ENCODE measurements at regions not wholly inside any gene's neighbourhood (a gene's known extent, or its start where the extent isn't known, plus 50 kb on each side); places are given as distances from the start of the nearest gene placed in this dataset.

GRCh38 chr2:10519394-10519740 lies 71.2 kb upstream of the ODC1 start:
- Histone ChIP-seq H3K27me3 (ENCODE audit: control insufficient read depth in 2 of 2, insufficient read depth in 2 of 2, low read length in 2 of 2) (peaks cover 0 to 9% of the 10 kb centered on the region in 2 experiments; a peak in 3 of 5 replicates), H3K9me3 (replicated peaks; ENCODE audit: control insufficient read depth, insufficient read depth, low read depth, low read length) (peaks cover 12% of the 10 kb centered on the region), H3K4me3 (no peak overlapping the region), H3K79me2 (ENCODE audit: control insufficient read depth, insufficient read depth, low read length) (no peaks in the 10 kb centered on the region), H3K27ac (ENCODE audit: extremely low read depth, low read depth, low read length) (no peak overlapping the region), H3K9me1 (ENCODE audit: control insufficient read depth, insufficient read depth, low read length) (no peaks in the 10 kb centered on the region), H4K20me1 (replicated peaks; ENCODE audit: control insufficient read depth, insufficient read depth, low read length) (no peaks in the 10 kb centered on the region), H3K4me1 (replicated peaks in 1 of 2; ENCODE audit: control insufficient read depth in 2 of 2, insufficient read depth in 2 of 2, low read length in 2 of 2) (peaks cover 0 to 20% of the 10 kb centered on the region in 2 experiments; a peak in 1 of 5 replicates), H3K4me2 (ENCODE audit: insufficient read depth, low read length) (no peak overlapping the region), H2AFZ (ENCODE audit: low read depth, low read length) (no peak overlapping the region), H3K9ac (ENCODE audit: insufficient read depth in 1 of 2, low read depth in 2 of 2, low read length in 2 of 2) (peak overlapping the region in 1 of 2 experiments; percentile 71; a peak in 1 of 4 replicates), H3K36me3 (ENCODE audit: control insufficient read depth, insufficient read depth, low read length) (no peaks in the 10 kb centered on the region)
- ChIA-PET POLR2A (no interaction called here), CTCF (ENCODE audit: low intra/inter-chr PET ratio) (no interaction called here)
- intact Hi-C loops (cut with micrococcal nuclease) (no loop called here), in situ Hi-C loops (cut with MboI) (no loop called here)
- 5% methylated on average over 9 of the region's 9 CpGs for WGBS (ENCODE audit: insufficient coverage, low coverage, missing lambda C conversion rate)
- ATAC-seq: no peak
- FAIRE-seq: peak; percentile 78
- BruUV-seq (replicated peaks): no TSS peak
- TF ChIP-seq RFX7 (CRISPR knock-in tag; IDR thresholded peaks at IDR 0.05) (no peak), PKNOX1 (IDR thresholded peaks at IDR 0.05) (no peak), POU5F1 (IDR thresholded peaks at IDR 0.05; ENCODE audit: borderline replicate concordance, low read depth, low read length, partially characterized antibody) (no peak), RBM15 (IDR thresholded peaks at IDR 0.05; ENCODE audit: insufficient read depth, low read length) (no peak), ZBTB2 (IDR thresholded peaks at IDR 0.05) (no peak), SAFB (IDR thresholded peaks at IDR 0.05; ENCODE audit: borderline replicate concordance, low read depth, low read length) (no peak)
- no peak for DNase-seq (ENCODE audit: extremely low read depth in 1 of 4, low spot score in 3 of 4)
